Adrenal gland (tissue), 5 donors: ENCODE measurements at regions not wholly inside any gene's neighbourhood (a gene's known extent, or its start where the extent isn't known, plus 50 kb on each side); places are given as distances from the start of the nearest gene placed in this dataset.

Experiments
- POLR2A ChIP-seq, 2 donors: fragments of 450-650 bp; IDR thresholded peaks; one replicate each; pipeline ENCODE4 v1.6.1; 2017; ENCODE audit warnings: antibody characterized with exemption in 2 of 2, mild to moderate bottlenecking in 2 of 2, moderate library complexity in 1 of 2
- TF ChIP-seq, protein P1 (sequence below), 6 experiments: fragments of 450-650 bp in 4 of 6; fragments of 200-600 bp in 2 of 6; sonication (generic) in 1 of 6; IDR thresholded peaks; 1 replicate in 5 of 6; 2 replicates in 1 of 6; pipeline versions ENCODE4 v1.5.1 to v1.8.0; 2016 to 2021; ENCODE audit warnings: antibody characterized with exemption in 6 of 6, mild to moderate bottlenecking in 2 of 6, moderate library complexity in 1 of 6
- donor health status: DM: no; HTN: no; CAD: no.

DNA sequence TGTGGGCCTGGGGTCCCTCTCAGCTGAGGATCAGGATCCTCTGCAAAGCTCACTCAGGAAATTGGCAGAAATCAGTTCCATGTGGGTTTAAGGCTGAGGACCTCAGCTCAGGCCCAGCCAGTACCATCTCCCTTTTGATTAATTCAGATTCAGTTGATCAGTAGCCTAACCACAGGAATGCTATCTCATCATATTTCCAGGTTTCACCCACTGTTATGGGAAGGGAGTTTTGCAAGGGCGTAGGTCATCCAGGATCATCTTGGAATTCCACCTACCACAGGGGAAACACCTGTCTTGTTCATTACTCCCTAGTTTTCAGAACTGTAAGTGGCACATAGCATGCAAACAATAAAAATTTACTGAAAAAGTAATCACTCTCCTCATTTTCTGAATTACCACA lies 399.5 kb upstream of the CNTN3 start:
- TF ChIP-seq, protein P1, sequence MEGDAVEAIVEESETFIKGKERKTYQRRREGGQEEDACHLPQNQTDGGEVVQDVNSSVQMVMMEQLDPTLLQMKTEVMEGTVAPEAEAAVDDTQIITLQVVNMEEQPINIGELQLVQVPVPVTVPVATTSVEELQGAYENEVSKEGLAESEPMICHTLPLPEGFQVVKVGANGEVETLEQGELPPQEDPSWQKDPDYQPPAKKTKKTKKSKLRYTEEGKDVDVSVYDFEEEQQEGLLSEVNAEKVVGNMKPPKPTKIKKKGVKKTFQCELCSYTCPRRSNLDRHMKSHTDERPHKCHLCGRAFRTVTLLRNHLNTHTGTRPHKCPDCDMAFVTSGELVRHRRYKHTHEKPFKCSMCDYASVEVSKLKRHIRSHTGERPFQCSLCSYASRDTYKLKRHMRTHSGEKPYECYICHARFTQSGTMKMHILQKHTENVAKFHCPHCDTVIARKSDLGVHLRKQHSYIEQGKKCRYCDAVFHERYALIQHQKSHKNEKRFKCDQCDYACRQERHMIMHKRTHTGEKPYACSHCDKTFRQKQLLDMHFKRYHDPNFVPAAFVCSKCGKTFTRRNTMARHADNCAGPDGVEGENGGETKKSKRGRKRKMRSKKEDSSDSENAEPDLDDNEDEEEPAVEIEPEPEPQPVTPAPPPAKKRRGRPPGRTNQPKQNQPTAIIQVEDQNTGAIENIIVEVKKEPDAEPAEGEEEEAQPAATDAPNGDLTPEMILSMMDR (IDR thresholded peaks at IDR 0.05) = no peak
- no peak for TF ChIP-seq POLR2A (IDR thresholded peaks at IDR 0.05)
